Vagina (tissue), 2 donors: ENCODE measurements at regions not wholly inside any gene's neighbourhood (a gene's known extent, or its start where the extent isn't known, plus 50 kb on each side); places are given as distances from the start of the nearest gene placed in this dataset.

Source experiments
- POLR2A ChIP-seq, 2 donors: fragments of 450-650 bp; IDR thresholded peaks; one replicate each; pipeline ENCODE4 v1.6.1; 2017; ENCODE audit warnings: antibody characterized with exemption in 2 of 2, mild to moderate bottlenecking in 2 of 2, moderate library complexity in 2 of 2
- POLR2AphosphoS5 ChIP-seq, 2 donors: sonication (generic); formaldehyde crosslinking; IDR thresholded peaks; one replicate each; pipeline ENCODE4 v1.9.0; 2017; ENCODE audit warnings: antibody characterized with exemption in 2 of 2, mild to moderate bottlenecking in 2 of 2, low read depth in 1 of 2; ENCODE audit not compliant: insufficient read depth in 1 of 2
- TF ChIP-seq, protein P1 (sequence below), 3 experiments: fragments of 450-650 bp in 2 of 3; fragments of 200-600 bp in 1 of 3; sonication (generic) in 1 of 3; IDR thresholded peaks; one replicate each; pipeline ENCODE4 v1.5.1; 2017 to 2019; ENCODE audit warnings: antibody characterized with exemption in 3 of 3, mild to moderate bottlenecking in 2 of 3, moderate library complexity in 2 of 3

DNA sequence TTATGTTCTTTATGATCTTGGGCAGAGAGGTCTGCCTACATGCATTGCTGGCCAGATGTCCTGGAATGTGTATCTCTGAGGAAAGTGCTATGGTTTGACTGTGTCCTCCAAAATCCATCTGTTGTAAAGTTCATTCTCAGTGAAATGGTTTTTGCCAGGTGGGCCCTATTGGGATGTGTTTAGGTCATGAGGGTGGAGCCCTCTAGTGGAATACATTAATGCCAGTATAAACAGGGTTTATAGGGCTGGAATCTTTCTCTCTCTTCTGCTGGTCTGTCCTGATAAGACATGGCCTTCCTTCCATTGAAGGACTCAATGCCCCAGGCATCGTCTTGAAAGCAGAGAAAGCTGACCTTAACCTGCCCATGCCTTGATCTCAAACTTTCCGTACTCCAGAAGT is 258.5 kb downstream of the RPIA start:
- TF ChIP-seq, protein P1, sequence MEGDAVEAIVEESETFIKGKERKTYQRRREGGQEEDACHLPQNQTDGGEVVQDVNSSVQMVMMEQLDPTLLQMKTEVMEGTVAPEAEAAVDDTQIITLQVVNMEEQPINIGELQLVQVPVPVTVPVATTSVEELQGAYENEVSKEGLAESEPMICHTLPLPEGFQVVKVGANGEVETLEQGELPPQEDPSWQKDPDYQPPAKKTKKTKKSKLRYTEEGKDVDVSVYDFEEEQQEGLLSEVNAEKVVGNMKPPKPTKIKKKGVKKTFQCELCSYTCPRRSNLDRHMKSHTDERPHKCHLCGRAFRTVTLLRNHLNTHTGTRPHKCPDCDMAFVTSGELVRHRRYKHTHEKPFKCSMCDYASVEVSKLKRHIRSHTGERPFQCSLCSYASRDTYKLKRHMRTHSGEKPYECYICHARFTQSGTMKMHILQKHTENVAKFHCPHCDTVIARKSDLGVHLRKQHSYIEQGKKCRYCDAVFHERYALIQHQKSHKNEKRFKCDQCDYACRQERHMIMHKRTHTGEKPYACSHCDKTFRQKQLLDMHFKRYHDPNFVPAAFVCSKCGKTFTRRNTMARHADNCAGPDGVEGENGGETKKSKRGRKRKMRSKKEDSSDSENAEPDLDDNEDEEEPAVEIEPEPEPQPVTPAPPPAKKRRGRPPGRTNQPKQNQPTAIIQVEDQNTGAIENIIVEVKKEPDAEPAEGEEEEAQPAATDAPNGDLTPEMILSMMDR (IDR thresholded peaks at IDR 0.05), result no peak
- TF ChIP-seq POLR2A (IDR thresholded peaks at IDR 0.05) (no peak), POLR2AphosphoS5 (IDR thresholded peaks at IDR 0.05; ENCODE audit: insufficient read depth in 1 of 2, low read depth in 1 of 2) (no peak)
